ENCODE measurements at regions not wholly inside any gene's neighbourhood (a gene's known extent, or its start where the extent isn't known, plus 50 kb on each side); places are given as distances from the start of the nearest gene placed in this dataset.

GRCh38 chr7:67890316-67890715, 893.7 kb downstream of the TYW1 start:
- TF ChIP-seq CTCF (IDR thresholded peaks at IDR 0.05 in 4 of 5, conservative IDR thresholded peaks at IDR 0.05 in 1 of 5) (no peak), POLR2A (IDR thresholded peaks at IDR 0.05) (no peak)

Measured in gastrocnemius medialis (tissue), 4 donors.